Left renal cortex interstitium (tissue), 4 donors: ENCODE measurements at regions not wholly inside any gene's neighbourhood (a gene's known extent, or its start where the extent isn't known, plus 50 kb on each side); places are given as distances from the start of the nearest gene placed in this dataset.

Experiments
- DNase-seq, 4 donors: peaks; one replicate each; pipeline ENCODE4 v3.0.0-alpha.2; 2013; ENCODE audit warnings: low read depth in 4 of 4, low spot score in 2 of 4, missing footprints in 1 of 4

DNA sequence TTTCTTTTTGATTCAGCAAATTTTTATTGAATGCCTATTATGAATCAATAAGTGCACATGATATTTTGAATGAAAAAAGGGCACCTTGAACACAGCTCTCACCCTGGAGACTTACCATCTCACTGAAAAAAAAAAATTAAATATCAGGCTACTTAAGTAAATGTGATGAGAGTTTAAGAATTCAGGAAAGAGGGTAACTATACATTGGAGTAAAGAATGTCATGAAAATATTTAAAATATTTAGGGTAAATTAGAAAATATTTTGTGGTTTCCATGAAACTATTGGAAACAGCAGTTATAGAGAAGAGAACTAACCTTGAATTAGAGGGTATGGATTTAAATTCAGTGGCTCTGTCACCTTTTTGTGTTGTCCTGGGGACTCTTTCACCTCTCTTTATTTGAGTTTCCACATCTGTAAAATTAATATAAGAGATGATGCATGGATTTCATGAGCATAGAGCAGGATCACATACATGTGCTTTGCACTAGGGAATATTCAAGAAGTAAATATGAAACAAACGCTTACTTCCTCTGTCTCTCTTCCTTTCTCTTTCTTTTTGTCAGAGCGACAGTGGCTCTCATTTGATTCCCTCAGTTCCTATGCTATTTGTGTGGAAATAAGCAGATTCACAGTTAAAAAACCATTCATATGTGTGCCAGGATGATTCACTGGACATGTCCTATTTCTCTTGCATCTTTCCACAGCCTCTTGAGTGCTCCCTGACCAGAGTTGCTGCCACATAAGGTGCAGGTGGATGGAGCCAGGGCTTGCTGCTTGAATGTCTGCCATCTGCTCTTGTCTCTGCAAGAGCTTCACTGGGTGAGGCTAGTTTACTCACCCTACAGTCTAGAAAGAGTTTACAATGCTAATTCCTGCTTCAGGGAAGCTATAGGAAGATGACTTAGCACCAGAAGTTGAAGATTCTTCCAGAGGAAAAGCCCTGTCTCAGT, 533.1 kb downstream of the ETS1 start:
- no peak for DNase-seq

DNA sequence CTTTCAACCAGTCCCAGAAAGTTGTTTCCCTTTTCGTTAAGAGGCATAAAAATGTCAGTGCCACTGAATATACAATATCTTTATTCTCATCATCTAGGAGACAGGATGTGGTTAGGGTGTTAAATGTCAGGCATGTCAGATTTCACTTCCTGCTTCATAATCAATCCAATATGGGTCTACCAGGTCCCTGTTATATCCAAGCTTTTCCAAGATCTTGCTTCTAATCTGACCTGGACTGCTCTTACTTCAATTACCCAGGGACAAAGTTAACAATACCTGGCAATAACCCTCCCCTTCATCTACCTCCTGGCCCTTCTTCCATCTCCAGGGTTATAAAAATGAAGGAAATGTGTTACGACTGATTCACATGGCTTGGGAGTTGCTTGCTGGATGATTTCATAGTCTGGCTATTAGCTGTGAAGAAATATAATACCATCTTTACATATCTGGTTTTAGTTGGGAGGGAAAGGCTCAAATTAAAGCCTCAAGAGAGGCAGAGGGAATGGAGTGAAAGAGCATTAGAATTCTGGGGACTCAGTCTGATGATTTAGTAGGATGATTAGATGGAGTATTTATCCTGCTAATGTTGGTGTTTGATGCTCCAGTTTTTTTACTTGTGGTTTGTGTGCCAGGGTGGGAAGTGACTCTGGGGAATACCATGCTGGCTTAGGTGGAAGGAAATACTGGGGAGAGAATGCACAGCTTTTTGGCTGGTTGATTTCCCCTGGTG, 534.3 kb downstream of the ETS1 start:
- DNase-seq, result no peak

DNA sequence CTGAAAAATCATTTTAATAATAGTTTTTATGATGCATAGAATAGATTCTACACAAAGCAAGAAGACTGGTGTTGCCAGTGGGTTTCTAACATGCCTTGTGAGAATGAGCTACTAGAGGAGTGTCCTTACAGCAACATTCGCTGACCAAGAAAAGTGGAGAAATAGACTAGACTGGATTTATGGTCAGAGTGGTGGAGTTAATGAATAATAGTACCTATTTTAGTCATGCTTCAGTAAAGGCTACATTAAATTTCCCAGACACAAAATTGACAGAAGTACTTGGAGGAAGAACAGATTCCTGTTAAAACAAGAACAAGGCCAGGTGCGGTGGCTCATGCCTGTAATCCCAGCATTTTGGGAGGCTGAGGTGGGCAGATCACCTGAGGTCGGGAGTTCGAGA, 539.2 kb downstream of the ETS1 start:
- DNase-seq, result no peak

DNA sequence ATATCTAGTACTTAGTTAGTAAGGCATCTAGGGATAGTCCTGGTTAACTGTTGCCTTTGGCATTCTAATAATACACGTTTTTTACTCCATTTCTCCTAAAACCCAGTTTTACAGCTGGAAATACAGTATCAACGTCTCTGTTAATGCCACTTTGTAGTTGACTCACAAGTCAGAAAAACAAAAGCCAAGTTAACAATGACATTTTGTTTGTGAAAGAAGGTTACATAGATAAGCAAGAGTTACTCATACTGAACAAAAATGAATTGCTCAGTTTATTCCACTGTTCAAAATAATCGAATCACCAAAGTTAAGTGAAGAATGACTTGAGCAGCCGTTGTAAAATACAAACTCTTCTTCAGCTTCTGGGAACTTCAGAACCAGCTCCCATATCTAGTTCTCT, 540.3 kb downstream of the ETS1 start:
- no peak for DNase-seq

DNA sequence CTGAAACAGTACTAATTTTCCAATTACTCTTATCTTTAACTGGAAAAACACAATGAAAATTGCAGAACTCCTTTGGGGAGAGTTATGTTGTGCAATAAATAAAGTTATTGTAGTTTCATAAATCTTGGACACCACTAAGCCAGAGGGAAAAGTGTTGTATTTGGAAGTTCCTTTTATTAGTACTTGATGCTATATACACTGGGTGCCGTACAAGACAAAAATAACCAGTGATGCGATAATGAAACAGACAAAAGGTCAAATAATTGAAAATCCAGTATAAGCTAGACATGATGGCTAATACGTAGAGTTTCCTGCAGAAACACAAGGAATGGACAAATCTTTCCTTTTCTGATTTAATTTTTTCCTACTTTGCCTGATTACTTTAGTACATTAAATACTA, 541.1 kb downstream of the ETS1 start:
- DNase-seq, result no peak

DNA sequence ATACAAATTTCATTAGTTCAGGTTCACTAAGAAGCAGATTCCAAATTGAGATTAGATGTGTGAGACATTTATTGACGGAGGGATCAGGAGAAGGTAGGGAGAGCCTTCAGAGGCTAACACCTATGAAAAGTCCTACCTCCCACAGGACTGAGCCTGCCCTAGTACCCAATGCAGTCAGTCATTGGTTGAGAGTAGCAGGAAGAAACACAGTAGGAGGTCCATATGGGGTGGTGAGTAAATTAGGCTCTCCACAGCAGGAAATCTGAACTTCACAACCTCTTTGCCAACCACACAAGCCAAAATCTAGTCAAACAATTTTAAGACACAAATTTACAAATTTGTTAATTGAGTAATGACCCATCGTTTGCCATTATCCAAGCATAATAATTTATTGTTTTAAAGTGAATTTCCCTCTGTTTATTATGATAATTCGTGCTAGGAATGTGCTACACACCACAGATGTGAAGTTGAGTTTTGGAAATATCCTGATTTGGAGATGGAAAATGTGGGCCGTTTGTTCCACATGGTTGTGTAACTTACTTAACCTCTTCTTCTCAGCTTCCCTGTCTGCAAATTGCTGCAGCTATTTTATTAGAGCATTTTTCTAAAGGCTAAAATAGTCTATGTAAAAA, 542.1 kb downstream of the ETS1 start:
- DNase-seq, result no peak

DNA sequence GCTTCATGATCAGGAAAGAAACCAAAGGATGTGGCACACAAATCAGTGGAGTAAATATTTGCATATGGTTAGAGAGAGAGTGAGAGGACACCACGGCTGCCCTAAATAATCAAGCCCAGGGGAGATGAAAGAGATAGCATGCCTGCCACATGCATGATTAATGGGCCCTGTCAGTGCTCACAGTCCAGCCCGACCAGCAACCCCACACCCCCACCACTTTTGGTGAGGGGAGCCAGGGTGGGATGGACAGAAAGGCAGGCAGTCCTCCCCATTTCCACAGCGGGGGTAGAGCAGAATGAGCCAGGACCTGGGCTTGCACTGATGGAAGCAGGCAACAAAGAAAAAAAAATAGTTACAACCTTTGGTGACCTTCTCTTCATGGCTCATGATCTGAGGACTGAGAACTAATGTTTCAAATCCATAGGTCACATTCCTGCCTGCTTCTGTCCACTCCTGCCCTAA, 545.0 kb downstream of the ETS1 start:
- peak in 3 of 4 donors; percentile 32 to 55 (median 39) for DNase-seq

DNA sequence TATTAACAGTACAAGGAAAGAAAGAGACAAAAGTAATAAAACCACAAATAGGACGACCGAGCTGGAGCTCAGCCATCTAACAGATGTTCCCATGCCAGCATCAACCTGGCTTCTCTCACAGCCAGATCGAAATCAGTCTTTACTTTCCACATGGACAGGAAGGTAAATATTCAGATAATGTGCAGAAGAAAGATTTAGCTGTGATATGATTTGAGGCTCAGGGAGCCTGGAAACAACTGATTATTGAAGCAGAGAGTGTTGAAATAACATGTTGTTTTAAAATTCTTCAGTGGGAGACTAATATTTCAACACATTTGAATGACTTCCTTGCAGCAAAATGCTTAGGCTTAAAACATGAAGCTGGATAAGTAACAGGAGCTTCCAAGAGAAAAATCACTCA, 546.8 kb downstream of the ETS1 start:
- no peak for DNase-seq

DNA sequence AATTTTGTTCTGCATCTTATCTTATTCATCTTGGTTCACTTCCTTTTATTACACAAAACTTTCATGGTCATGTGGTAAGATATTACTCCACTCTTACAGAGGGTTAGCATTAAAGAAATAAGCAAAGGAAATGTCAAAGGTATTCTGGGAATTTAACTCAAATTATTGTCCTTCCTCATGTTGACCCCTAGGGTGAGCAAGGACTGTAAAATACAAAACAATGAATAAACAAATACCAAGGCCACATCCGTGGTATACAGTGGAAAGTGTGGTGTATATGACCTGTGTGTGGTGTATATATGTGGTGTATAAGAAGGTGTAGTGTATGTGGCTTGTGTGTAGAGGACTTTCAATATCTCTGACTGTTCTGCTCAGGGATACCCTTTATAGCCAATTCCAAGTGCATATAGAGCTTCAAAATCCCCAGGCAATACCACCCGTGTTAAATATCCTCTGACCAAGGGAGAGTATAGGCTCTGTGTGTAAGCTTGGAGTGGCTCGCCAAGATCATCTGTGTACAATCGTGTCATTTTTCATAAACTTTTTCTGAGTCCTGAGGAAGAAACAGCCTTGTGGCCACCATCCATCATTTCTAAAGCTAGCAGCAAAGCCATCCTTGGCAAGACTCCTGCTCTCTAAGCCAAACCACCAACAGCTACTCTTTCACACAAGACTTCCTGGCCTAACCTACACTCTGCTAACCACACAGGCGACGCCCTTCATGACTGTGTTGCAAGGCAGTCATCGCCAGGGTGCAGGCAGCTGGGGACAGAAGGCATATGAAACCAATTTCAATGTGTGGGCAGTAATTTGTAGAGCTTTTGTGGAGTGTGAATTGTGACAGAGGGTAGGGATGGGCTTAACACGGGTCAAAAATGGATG, 548.0 kb downstream of the ETS1 start:
- DNase-seq, result no peak

DNA sequence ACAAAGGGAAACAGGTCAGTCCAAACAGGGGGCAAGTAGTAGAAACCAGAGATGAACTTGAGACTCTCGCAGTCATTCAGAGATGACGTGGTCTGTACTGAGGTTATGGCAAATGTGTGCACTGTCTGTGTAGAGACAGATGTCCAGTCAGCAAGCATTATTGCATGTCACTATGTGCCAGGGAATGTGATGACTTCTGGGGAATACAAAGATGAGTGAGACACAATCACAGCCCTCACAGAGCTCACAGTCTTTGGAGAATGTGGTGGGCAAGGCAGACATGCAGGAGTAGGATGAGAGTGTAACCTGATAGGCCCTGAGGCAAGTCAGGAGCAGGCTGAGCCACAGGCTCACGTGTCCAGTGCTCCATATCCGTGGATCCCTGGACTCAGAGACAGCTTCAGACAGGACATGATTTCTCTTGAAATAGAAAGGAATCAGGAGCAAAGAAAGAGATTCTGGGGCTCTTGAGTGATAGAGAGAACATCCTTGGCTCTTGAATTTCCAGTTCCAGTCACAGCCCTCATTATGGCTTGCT, 550.7 kb downstream of the ETS1 start:
- no peak for DNase-seq

DNA sequence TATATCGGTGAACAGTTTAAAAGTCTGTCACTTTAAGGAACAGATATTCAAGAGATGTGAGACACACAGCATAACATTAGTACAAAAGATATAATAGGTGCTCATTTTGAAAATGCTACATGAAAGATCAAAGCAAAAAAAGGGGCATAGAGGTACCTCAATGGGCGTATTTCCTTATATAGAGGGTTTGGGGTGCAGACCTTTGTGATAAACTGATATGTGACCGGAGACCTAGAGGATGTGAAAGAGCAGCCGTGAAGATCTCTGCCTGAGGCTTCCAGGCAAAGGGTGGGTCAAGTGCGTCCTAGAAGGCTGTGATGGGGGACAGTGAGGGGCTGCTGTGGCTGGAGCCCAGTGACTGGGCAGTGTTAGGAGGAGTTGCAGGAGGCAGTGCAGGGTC, 551.4 kb downstream of the ETS1 start:
- DNase-seq, result no peak

DNA sequence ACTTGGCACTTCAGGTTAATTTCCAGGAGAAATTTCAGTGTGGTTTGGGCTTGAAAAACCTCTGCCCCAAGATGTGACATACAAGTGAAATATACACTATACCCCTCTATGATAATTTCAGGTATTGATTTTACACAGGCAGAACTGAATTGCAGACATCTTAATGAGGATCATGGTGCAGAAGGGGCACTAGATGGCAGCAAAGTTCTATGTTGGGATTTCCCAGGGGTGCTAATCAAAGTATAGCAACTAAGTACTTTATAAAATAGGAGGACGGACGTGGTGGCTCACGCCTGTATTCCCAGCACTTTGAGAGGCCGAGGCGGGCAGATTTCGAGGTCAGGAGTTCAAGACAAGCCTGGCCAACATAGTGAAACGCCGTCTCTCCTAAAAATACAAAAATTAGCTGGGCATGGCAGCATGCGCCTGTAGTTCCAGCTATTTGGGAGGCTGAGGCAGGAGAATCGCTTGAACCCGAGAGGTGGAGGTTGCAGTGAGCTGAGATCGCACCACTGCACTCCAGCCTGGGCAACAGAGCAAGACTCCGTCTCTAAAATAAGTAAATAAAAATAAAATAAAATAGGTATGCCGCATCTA, 555.7 kb downstream of the ETS1 start:
- peak in 3 of 4 donors; percentile 32 to 49 (median 40) for DNase-seq

DNA sequence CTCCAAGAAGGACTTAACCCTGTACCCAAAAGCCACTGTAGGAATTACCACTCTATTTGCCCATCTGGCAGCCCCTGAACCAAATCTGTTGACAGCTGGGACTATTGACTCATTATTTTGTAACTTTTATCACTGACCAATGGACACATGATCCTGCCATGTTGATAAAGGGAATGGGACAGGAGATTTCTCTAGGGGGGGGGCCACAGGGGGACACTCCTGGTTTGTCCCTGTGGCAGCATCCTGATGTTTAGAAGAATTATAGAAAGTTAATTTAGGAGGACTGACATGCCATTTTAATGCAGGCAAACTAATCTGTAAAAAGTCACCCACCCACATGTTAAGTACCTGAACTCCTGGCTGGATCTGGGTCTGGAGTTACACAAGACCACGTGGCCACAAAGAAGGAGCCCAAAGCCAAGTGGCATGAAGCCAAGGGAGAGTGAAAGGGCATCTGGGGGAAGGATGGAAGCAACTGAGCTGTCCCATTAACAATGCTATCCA, 558.1 kb downstream of the ETS1 start:
- no peak for DNase-seq

DNA sequence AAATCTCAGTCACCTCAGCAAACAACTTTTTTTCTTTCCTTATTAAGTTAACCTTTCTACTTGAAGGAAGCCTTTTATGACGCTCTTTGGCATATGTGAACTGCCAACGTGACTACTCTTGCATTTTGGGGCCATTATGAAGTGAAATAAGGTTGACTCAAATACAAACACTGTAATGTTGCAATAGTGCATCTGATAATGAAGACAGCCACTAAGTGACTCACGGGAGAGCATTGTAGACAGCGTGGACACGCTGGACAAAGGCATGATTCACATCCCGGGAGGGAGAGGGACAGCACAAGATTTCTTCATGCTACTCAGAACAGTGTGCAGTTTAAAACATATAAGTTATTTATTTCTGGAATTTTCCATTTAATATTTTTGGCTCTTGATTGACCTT, 560.8 kb downstream of the ETS1 start:
- no peak for DNase-seq

DNA sequence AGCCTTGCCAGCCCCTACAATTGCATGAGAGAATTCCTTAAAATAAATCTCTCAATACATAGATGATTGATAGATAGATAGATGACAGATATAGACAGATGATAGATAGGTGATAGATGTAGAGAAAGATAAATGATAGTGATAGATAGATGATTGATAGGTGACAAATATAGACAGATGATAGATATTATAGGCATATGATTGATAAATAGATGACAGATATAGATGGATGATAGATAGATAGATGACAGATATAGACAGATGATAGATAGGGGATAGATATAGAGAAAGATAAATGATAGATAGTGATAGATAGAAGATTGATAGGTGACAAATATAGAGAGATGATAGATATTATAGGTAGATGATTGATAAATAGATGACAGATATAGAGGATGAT, 564.6 kb downstream of the ETS1 start:
- DNase-seq, result no peak

DNA sequence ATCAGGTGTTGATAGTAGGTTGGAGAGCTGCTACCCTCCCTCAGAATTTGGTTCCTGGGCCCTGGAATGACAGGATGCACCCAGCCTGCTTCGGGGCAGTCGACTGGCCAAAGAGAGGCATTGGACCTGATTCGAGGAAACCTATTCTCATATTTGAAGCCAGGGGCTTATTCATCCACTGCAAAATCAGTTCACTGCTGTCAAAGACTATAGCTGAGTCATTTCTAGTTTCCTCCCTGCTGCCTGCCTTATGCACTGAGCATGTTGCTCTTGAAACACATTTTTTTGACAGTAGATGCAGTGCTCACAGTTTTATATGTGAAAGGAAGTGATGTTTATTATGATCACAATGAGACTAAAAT, 565.4 kb downstream of the ETS1 start:
- DNase-seq, result no peak

DNA sequence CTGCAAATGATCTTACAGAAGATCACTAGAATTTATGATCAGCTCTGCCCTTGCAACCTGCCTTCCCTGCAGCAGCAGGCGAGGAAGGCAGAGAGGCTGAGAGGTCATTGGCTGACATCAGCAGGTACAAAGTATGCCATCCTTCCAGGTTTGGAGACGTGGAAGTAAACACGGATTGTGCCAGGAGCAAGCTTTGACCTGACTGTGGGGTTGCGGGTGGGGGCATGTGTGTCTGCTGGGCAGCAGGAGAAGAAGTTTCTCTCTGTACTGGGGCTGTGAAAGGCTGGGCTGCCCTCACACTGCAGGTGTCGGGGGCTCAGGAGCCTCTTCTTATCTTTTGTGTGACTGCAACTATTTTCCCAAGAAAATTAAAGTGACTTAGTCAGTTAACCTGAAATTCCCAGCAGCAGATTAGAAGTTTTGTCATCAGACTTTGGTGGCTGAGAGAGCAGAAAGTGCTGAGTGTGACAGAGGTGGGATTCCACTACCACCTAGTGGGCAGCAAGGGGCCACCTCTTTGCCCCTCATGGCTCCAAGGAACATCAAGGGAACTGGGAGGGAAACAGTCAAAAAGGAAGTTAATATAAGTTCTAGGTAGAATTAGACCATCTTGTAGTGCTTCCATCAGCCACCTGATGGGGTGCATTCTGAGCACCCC, 565.9 kb downstream of the ETS1 start:
- peak in 2 of 4 donors; percentile 18 to 25 for DNase-seq

DNA sequence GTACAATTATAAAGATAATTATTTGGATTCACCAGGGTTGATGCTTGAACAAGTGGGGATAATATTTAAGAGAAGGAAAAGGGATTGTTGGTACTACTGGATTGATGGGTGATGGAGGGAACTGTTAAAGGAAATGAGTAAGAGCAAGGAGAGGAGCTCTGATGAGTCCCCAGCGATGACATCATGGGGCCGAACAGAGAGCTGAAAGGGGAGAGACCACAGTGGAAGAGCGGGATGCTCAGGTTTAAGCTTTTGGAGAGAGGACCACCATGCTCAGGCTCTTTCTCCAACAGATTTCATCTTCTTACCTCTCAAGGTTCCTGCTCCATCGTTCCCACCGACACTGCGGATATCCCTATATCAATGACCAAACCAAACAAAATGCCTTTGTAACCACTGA, 568.7 kb downstream of the ETS1 start:
- DNase-seq, result no peak

DNA sequence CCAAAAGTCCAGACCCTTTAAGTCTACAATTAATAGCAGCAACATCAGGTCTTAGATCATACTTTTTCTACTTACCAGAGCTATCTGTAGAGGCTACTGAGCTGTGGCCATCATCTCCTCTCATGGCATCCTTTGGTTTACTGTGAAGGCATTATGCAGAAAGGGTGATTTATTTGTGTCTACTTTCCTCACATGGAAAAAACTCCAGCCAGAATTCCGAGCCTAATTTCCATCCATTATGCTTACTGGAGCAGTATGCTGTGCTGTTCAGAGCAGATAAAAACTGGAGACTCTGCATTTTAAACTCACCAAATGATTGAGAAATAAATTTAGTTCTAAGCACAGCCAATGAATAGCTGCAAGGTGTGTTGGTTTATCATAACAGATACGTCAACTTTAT, 581.8 kb downstream of the ETS1 start:
- no peak for DNase-seq
